Adrenal gland (tissue), 5 donors: ENCODE measurements at regions not wholly inside any gene's neighbourhood (a gene's known extent, or its start where the extent isn't known, plus 50 kb on each side); places are given as distances from the start of the nearest gene placed in this dataset.

ENCODE experiments used
- POLR2A ChIP-seq, 2 donors: fragments of 450-650 bp; IDR thresholded peaks; one replicate each; pipeline ENCODE4 v1.6.1; 2017; ENCODE audit warnings: antibody characterized with exemption in 2 of 2, mild to moderate bottlenecking in 2 of 2, moderate library complexity in 1 of 2
- TF ChIP-seq, protein P1 (sequence below), 6 experiments: fragments of 450-650 bp in 4 of 6; fragments of 200-600 bp in 2 of 6; sonication (generic) in 1 of 6; IDR thresholded peaks; 1 replicate in 5 of 6; 2 replicates in 1 of 6; pipeline versions ENCODE4 v1.5.1 to v1.8.0; 2016 to 2021; ENCODE audit warnings: antibody characterized with exemption in 6 of 6, mild to moderate bottlenecking in 2 of 6, moderate library complexity in 1 of 6
- donor health status: DM: no; HTN: no; CAD: no.

DNA sequence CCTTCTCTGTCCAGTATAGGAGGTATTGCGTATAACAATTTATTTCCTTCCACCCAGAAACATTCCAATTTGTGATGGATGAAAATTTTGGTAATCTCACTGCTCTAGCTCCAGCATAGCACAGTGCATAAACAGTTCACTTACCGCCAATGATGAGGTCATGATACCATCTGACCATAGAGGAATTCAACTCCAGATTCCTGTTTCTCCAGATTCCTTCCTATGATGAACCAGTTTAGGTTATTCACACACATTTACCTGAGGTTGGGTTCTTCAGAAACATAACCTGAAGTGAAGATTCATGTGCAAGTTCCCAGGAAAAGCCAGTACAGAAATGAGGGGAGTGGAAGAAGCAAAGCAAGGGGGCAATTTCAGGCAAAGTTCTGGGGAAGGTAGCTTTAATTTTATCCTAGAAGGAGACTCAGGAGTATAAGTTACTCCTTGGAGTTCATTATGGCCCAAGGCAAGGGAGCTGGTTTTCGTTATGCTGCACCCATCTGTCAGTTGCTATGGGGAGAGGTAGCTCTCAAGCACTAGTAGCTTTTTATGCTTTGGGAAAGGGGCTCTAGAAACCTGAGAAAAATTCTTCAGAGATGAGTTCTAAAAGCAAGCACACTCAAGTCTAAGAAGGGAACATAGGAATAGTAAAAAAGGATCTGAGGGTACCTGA lies 121.6 kb downstream of the CASP12 start:
- TF ChIP-seq, protein P1, sequence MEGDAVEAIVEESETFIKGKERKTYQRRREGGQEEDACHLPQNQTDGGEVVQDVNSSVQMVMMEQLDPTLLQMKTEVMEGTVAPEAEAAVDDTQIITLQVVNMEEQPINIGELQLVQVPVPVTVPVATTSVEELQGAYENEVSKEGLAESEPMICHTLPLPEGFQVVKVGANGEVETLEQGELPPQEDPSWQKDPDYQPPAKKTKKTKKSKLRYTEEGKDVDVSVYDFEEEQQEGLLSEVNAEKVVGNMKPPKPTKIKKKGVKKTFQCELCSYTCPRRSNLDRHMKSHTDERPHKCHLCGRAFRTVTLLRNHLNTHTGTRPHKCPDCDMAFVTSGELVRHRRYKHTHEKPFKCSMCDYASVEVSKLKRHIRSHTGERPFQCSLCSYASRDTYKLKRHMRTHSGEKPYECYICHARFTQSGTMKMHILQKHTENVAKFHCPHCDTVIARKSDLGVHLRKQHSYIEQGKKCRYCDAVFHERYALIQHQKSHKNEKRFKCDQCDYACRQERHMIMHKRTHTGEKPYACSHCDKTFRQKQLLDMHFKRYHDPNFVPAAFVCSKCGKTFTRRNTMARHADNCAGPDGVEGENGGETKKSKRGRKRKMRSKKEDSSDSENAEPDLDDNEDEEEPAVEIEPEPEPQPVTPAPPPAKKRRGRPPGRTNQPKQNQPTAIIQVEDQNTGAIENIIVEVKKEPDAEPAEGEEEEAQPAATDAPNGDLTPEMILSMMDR (IDR thresholded peaks at IDR 0.05), result no peak
- no peak for TF ChIP-seq POLR2A (IDR thresholded peaks at IDR 0.05)
